Neural cell (in vitro differentiated cells): ENCODE measurements at regions not wholly inside any gene's neighbourhood (a gene's known extent, or its start where the extent isn't known, plus 50 kb on each side); places are given as distances from the start of the nearest gene placed in this dataset.

Source experiments
- EP300 ChIP-seq: fragments of 450-650 bp; conservative IDR thresholded peaks from 2 replicates; pipeline ENCODE4 v1.6.1; 2014; ENCODE audit warnings: antibody characterized with exemption, mild to moderate bottlenecking, moderate library complexity; ENCODE audit not compliant: poor library complexity, severe bottlenecking
- EZH2 ChIP-seq: fragments of 200-600, 300-800 bp; shearing (Covaris generic), sonication (generic); IDR thresholded peaks from 2 replicates; pipeline ENCODE4 v1.6.1; 2014; ENCODE audit warnings: antibody characterized with exemption, low read length, borderline replicate concordance, mild to moderate bottlenecking; ENCODE audit not compliant: insufficient read depth, poor library complexity, severe bottlenecking
- POLR2AphosphoS5 ChIP-seq: IDR thresholded peaks from 2 replicates; pipeline ENCODE4 v1.6.1; 2012
- SMC3 ChIP-seq: fragments of 450-650 bp; conservative IDR thresholded peaks from 2 replicates; pipeline ENCODE4 v1.6.1; 2014; ENCODE audit warnings: antibody characterized with exemption, mild to moderate bottlenecking, moderate library complexity; ENCODE audit not compliant: poor library complexity
- TAF1 ChIP-seq: IDR thresholded peaks from 2 replicates; pipeline ENCODE4 v1.6.1; 2012; ENCODE audit warnings: low read depth
- TF ChIP-seq, protein P1 (sequence below): fragments of 450-650 bp; IDR thresholded peaks from 2 replicates; pipeline ENCODE4 v1.5.1; 2014; ENCODE audit warnings: antibody characterized with exemption, mild to moderate bottlenecking, moderate library complexity; ENCODE audit not compliant: poor library complexity, severe bottlenecking

DNA sequence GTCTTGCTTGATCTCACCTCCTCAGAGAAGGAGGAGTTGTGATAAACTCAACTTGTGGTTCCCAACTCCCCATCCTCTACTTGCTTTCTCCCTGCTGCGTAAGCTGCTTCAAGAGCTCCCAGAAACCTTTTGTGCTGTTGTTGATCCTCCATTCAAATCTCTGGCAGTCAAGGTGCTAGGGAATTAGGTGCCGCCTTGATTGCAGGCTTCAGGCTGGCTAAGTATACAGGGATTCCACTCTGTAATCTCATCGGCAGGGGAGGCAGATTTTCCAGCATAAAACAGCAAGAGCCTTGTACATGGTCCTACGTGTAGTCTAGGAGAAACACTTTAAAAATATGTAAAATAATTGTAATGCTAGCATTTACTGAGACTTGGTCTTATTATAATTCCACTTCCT, 116.2 kb upstream of the DDX18 start:
- no peak for TF ChIP-seq TAF1
- no peak for TF ChIP-seq SMC3
- TF ChIP-seq, protein P1, sequence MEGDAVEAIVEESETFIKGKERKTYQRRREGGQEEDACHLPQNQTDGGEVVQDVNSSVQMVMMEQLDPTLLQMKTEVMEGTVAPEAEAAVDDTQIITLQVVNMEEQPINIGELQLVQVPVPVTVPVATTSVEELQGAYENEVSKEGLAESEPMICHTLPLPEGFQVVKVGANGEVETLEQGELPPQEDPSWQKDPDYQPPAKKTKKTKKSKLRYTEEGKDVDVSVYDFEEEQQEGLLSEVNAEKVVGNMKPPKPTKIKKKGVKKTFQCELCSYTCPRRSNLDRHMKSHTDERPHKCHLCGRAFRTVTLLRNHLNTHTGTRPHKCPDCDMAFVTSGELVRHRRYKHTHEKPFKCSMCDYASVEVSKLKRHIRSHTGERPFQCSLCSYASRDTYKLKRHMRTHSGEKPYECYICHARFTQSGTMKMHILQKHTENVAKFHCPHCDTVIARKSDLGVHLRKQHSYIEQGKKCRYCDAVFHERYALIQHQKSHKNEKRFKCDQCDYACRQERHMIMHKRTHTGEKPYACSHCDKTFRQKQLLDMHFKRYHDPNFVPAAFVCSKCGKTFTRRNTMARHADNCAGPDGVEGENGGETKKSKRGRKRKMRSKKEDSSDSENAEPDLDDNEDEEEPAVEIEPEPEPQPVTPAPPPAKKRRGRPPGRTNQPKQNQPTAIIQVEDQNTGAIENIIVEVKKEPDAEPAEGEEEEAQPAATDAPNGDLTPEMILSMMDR = no peak
- TF ChIP-seq POLR2AphosphoS5 = peak; percentile 82
- no peak for TF ChIP-seq EP300
- TF ChIP-seq EZH2 = no peak
